WTC11 (cell line): ENCODE measurements at regions not wholly inside any gene's neighbourhood (a gene's known extent, or its start where the extent isn't known, plus 50 kb on each side); places are given as distances from the start of the nearest gene placed in this dataset.

Experiments
- ATAC-seq: fragments of 200-7000 bp; cut with Tn5 transposase; 2 replicates; pipeline ENCODE4 v1.10.0; 2021; ENCODE audit warnings: mild to moderate bottlenecking, moderate library complexity
- CTCF ChIA-PET: fragments of 300-600 bp; sonication (Branson Sonifier 250); formaldehyde crosslinking; loops from one replicate; lab custom pipeline; 2021; ENCODE audit warnings: antibody characterized with exemption; lab: Charles Lee
- POLR2A ChIA-PET: fragments of 350-600 bp; sonication (Branson Sonifier 250); formaldehyde crosslinking; loops from one replicate; lab custom pipeline; 2021; ENCODE audit warnings: antibody characterized with exemption; lab: Charles Lee
- DNase-seq: peaks from one replicate; pipeline ENCODE4 v3.0.0; 2021; ENCODE audit warnings: low spot score
- H3K27ac Mint-ChIP-seq: 2 replicates; pipeline ENCODE4 v1.8.0; 2021; ENCODE audit warnings: mixed read lengths
- H3K27me3 Mint-ChIP-seq: 2 replicates; pipeline ENCODE4 v1.8.0; 2021; ENCODE audit warnings: low read depth, mild to moderate bottlenecking, moderate library complexity, mixed read lengths
- H3K36me3 Mint-ChIP-seq: 2 replicates; pipeline ENCODE4 v1.8.0; 2021; ENCODE audit warnings: mixed read lengths
- H3K4me1 Mint-ChIP-seq: 2 replicates; pipeline ENCODE4 v1.8.0; 2022; ENCODE audit warnings: mixed read lengths
- H3K4me3 Mint-ChIP-seq: 2 replicates; pipeline ENCODE4 v1.8.0; 2021; ENCODE audit warnings: mild to moderate bottlenecking, moderate library complexity, mixed read lengths
- H3K9me3 Mint-ChIP-seq: 2 replicates; pipeline ENCODE4 v1.8.0; 2021; ENCODE audit warnings: mixed read lengths
- CREB1 ChIP-seq: sonication (generic); formaldehyde crosslinking; IDR thresholded peaks from 2 replicates; pipeline ENCODE4 v1.8.0; 2023; ENCODE audit warnings: mild to moderate bottlenecking, missing genetic modification reagents
- ESRRA ChIP-seq: sonication (generic); formaldehyde crosslinking; IDR thresholded peaks from 2 replicates; pipeline ENCODE4 v1.8.1; 2022; ENCODE audit warnings: mild to moderate bottlenecking, missing genetic modification reagents, borderline replicate concordance
- FOXP1 ChIP-seq: sonication (generic); formaldehyde crosslinking; IDR thresholded peaks from 2 replicates; pipeline ENCODE4 v1.8.0; 2022; ENCODE audit warnings: missing genetic modification reagents, mild to moderate bottlenecking, moderate library complexity, borderline replicate concordance
- GABPB1 ChIP-seq: sonication (generic); formaldehyde crosslinking; IDR thresholded peaks from 2 replicates; pipeline ENCODE4 v1.8.1; 2023; ENCODE audit warnings: mild to moderate bottlenecking, missing genetic modification reagents
- MYBL2 ChIP-seq: sonication (generic); formaldehyde crosslinking; IDR thresholded peaks from 2 replicates; pipeline ENCODE4 v1.8.1; 2023; ENCODE audit warnings: mild to moderate bottlenecking, moderate library complexity, missing genetic modification reagents
- NR1H2 ChIP-seq: sonication (generic); formaldehyde crosslinking; IDR thresholded peaks from 2 replicates; pipeline ENCODE4 v1.9.0; 2021; ENCODE audit warnings: mild to moderate bottlenecking, moderate library complexity, missing genetic modification reagents
- SMAD4 ChIP-seq: sonication (generic); formaldehyde crosslinking; IDR thresholded peaks from 2 replicates; pipeline ENCODE4 v1.8.0; 2022; ENCODE audit warnings: mild to moderate bottlenecking, missing genetic modification reagents
- SP1 ChIP-seq: sonication (generic); formaldehyde crosslinking; conservative IDR thresholded peaks from 2 replicates; pipeline ENCODE4 v1.8.1; 2022; ENCODE audit warnings: missing genetic modification reagents
- TEAD1 ChIP-seq: sonication (generic); formaldehyde crosslinking; IDR thresholded peaks from 2 replicates; pipeline ENCODE4 v1.8.0; 2022; ENCODE audit warnings: mild to moderate bottlenecking, missing genetic modification reagents
- TEAD4 ChIP-seq: sonication (generic); formaldehyde crosslinking; IDR thresholded peaks from 2 replicates; pipeline ENCODE4 v1.8.0; 2022; ENCODE audit warnings: mild to moderate bottlenecking, missing genetic modification reagents
- ZNF121 ChIP-seq: sonication (generic); formaldehyde crosslinking; IDR thresholded peaks from 2 replicates; pipeline ENCODE4 v1.8.0; 2023; ENCODE audit warnings: missing genetic modification reagents
- ZNF396 ChIP-seq: fragments of 250-450 bp; sonication (Bioruptor Pico); IDR thresholded peaks from 2 replicates; pipeline ENCODE4 v1.8.0; 2021; ENCODE audit warnings: mild to moderate bottlenecking, moderate library complexity, borderline replicate concordance
- TF ChIP-seq, protein P1 (sequence below): sonication (generic); formaldehyde crosslinking; IDR thresholded peaks from 2 replicates; pipeline ENCODE4 v1.8.1; 2023; ENCODE audit warnings: mild to moderate bottlenecking, missing genetic modification reagents, moderate library complexity
- TF ChIP-seq, protein P2 (sequence below): sonication (generic); formaldehyde crosslinking; conservative IDR thresholded peaks from 2 replicates; pipeline ENCODE4 v1.8.1; 2022; ENCODE audit warnings: mild to moderate bottlenecking, missing genetic modification reagents
- TF ChIP-seq, protein P3 (sequence below): sonication (generic); formaldehyde crosslinking; IDR thresholded peaks from 2 replicates; pipeline ENCODE4 v1.8.1; 2022; ENCODE audit warnings: missing genetic modification reagents, borderline replicate concordance
- TF ChIP-seq, protein P4 (sequence below): sonication (generic); formaldehyde crosslinking; IDR thresholded peaks from 2 replicates; pipeline ENCODE4 v1.8.1; 2022; ENCODE audit warnings: mild to moderate bottlenecking, moderate library complexity, missing genetic modification reagents
- TF ChIP-seq, protein P5 (sequence below): sonication (generic); formaldehyde crosslinking; IDR thresholded peaks from 2 replicates; pipeline ENCODE4 v1.8.0; 2023; ENCODE audit warnings: missing genetic modification reagents
- TF ChIP-seq, protein P6 (sequence below): sonication (generic); formaldehyde crosslinking; IDR thresholded peaks from 2 replicates; pipeline ENCODE4 v1.8.0; 2023; ENCODE audit warnings: mild to moderate bottlenecking, missing genetic modification reagents
- TF ChIP-seq, protein P7 (sequence below): fragments of 250-450 bp; sonication (Bioruptor Pico); IDR thresholded peaks from 2 replicates; pipeline ENCODE4 v1.8.0; 2021; ENCODE audit warnings: mild to moderate bottlenecking
- TF ChIP-seq, protein P8 (sequence below): sonication (generic); formaldehyde crosslinking; IDR thresholded peaks from 2 replicates; pipeline ENCODE4 v1.8.1; 2023; ENCODE audit warnings: mild to moderate bottlenecking, missing genetic modification reagents, borderline replicate concordance
- TF ChIP-seq, protein P9 (sequence below): sonication (generic); formaldehyde crosslinking; IDR thresholded peaks from 2 replicates; pipeline ENCODE4 v1.8.1; 2022; ENCODE audit warnings: mild to moderate bottlenecking, missing genetic modification reagents, moderate library complexity, borderline replicate concordance

DNA sequence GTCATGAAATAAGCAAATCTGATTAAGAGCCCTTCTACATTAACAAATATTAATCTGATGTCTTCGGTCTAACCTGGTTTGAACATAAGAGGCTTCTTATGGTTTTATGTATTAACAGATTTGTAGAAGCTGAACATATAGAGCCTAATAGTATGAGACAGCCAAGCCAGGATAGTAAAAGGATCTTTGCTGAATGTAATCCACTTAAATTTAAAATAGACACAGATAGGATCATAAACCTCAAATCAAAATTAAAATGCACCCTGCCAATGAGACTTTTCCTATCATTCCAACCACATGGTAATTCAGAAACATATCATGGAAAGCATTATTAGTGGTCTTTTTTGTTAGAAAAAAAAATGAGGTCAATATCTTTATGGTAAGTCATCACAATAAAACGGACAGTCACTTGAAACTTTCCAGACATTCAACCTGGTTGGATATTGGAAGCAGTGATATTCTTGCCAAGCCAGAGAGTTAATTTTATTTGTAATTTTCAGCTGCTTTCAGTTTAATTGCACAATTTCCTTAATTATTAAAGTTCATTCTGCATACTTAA lies 606.9 kb upstream of the SALL1 start:
- no peaks in the 10 kb centered on the region; the same call in 1 of the 2 replicates for H3K27me3 Mint-ChIP-seq
- DNase-seq = no peak
- H3K4me1 Mint-ChIP-seq = peaks cover 89% of the 10 kb centered on the region
- no peak overlapping the region for H3K27ac Mint-ChIP-seq
- CTCF ChIA-PET = no interaction called here
- no peaks in the 10 kb centered on the region for H3K36me3 Mint-ChIP-seq
- TF ChIP-seq TEAD1 (no peak), NR1H2 (no peak), TEAD4 (CRISPR knock-in tag) (no peak), ZNF396 (CRISPR knock-in tag) (no peak), GABPB1 (CRISPR knock-in tag) (no peak)
- TF ChIP-seq, protein P1, sequence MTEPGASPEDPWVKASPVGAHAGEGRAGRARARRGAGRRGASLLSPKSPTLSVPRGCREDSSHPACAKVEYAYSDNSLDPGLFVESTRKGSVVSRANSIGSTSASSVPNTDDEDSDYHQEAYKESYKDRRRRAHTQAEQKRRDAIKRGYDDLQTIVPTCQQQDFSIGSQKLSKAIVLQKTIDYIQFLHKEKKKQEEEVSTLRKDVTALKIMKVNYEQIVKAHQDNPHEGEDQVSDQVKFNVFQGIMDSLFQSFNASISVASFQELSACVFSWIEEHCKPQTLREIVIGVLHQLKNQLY (CRISPR knock-in tag) = no peak
- TF ChIP-seq, protein P2, sequence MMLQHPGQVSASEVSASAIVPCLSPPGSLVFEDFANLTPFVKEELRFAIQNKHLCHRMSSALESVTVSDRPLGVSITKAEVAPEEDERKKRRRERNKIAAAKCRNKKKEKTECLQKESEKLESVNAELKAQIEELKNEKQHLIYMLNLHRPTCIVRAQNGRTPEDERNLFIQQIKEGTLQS (CRISPR knock-in tag) = no peak
- TF ChIP-seq, protein P3, sequence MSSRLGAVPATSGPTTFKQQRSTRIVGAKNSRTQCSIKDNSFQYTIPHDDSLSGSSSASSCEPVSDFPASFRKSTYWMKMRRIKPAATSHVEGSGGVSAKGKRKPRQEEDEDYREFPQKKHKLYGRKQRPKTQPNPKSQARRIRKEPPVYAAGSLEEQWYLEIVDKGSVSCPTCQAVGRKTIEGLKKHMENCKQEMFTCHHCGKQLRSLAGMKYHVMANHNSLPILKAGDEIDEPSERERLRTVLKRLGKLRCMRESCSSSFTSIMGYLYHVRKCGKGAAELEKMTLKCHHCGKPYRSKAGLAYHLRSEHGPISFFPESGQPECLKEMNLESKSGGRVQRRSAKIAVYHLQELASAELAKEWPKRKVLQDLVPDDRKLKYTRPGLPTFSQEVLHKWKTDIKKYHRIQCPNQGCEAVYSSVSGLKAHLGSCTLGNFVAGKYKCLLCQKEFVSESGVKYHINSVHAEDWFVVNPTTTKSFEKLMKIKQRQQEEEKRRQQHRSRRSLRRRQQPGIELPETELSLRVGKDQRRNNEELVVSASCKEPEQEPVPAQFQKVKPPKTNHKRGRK (CRISPR knock-in tag) = no peak
- no peak overlapping the region for H3K4me3 Mint-ChIP-seq
- no peak for ATAC-seq
- POLR2A ChIA-PET = no interaction called here
- H3K9me3 Mint-ChIP-seq = no peaks in the 10 kb centered on the region

DNA sequence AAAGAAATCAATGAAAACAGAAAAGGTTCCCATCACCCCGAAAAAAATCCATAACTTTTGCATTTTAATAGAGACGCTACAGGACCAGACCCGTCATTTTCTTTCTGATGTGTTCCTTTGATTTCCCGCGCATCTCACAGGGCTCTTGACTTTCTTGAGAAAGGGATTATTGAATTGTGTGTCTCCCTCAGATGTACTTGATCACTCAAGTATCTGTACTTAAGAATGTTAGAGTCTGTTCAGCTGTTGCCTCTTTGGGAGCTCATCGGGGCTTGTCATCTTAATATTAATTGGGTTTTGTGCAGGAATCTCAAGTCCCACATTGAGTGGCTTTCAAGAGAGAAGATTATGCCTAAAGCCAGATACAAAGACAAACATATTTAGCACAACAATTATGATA lies 606.4 kb upstream of the SALL1 start:
- Mint-ChIP-seq H3K36me3 (no peaks in the 10 kb centered on the region), H3K27ac (no peak overlapping the region), H3K9me3 (no peaks in the 10 kb centered on the region), H3K4me3 (no peak overlapping the region), H3K27me3 (no peaks in the 10 kb centered on the region), H3K4me1 (peaks cover 86% of the 10 kb centered on the region)
- ChIA-PET POLR2A (no interaction called here), CTCF (no interaction called here)
- no peak for ATAC-seq
- DNase-seq = no peak
- TF ChIP-seq, protein P4, sequence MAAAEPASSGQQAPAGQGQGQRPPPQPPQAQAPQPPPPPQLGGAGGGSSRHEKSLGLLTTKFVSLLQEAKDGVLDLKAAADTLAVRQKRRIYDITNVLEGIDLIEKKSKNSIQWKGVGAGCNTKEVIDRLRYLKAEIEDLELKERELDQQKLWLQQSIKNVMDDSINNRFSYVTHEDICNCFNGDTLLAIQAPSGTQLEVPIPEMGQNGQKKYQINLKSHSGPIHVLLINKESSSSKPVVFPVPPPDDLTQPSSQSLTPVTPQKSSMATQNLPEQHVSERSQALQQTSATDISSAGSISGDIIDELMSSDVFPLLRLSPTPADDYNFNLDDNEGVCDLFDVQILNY (CRISPR knock-in tag) = no peak
- TF ChIP-seq MYBL2 (CRISPR knock-in tag) = no peak
- TF ChIP-seq, protein P1 (CRISPR knock-in tag) = no peak
- TF ChIP-seq TEAD1 = no peak
- no peak for TF ChIP-seq ZNF121 (CRISPR knock-in tag)
- TF ChIP-seq, protein P5, sequence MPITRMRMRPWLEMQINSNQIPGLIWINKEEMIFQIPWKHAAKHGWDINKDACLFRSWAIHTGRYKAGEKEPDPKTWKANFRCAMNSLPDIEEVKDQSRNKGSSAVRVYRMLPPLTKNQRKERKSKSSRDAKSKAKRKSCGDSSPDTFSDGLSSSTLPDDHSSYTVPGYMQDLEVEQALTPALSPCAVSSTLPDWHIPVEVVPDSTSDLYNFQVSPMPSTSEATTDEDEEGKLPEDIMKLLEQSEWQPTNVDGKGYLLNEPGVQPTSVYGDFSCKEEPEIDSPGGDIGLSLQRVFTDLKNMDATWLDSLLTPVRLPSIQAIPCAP (CRISPR knock-in tag) = no peak
- TF ChIP-seq ESRRA (CRISPR knock-in tag) = no peak
- TF ChIP-seq, protein P6, sequence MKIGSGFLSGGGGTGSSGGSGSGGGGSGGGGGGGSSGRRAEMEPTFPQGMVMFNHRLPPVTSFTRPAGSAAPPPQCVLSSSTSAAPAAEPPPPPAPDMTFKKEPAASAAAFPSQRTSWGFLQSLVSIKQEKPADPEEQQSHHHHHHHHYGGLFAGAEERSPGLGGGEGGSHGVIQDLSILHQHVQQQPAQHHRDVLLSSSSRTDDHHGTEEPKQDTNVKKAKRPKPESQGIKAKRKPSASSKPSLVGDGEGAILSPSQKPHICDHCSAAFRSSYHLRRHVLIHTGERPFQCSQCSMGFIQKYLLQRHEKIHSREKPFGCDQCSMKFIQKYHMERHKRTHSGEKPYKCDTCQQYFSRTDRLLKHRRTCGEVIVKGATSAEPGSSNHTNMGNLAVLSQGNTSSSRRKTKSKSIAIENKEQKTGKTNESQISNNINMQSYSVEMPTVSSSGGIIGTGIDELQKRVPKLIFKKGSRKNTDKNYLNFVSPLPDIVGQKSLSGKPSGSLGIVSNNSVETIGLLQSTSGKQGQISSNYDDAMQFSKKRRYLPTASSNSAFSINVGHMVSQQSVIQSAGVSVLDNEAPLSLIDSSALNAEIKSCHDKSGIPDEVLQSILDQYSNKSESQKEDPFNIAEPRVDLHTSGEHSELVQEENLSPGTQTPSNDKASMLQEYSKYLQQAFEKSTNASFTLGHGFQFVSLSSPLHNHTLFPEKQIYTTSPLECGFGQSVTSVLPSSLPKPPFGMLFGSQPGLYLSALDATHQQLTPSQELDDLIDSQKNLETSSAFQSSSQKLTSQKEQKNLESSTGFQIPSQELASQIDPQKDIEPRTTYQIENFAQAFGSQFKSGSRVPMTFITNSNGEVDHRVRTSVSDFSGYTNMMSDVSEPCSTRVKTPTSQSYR = no peak
- no peak for TF ChIP-seq CREB1 (CRISPR knock-in tag)
- TF ChIP-seq SP1 = no peak
- TF ChIP-seq, protein P7, sequence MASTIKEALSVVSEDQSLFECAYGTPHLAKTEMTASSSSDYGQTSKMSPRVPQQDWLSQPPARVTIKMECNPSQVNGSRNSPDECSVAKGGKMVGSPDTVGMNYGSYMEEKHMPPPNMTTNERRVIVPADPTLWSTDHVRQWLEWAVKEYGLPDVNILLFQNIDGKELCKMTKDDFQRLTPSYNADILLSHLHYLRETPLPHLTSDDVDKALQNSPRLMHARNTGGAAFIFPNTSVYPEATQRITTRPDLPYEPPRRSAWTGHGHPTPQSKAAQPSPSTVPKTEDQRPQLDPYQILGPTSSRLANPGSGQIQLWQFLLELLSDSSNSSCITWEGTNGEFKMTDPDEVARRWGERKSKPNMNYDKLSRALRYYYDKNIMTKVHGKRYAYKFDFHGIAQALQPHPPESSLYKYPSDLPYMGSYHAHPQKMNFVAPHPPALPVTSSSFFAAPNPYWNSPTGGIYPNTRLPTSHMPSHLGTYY (CRISPR knock-in tag) = no peak
- TF ChIP-seq, protein P8, sequence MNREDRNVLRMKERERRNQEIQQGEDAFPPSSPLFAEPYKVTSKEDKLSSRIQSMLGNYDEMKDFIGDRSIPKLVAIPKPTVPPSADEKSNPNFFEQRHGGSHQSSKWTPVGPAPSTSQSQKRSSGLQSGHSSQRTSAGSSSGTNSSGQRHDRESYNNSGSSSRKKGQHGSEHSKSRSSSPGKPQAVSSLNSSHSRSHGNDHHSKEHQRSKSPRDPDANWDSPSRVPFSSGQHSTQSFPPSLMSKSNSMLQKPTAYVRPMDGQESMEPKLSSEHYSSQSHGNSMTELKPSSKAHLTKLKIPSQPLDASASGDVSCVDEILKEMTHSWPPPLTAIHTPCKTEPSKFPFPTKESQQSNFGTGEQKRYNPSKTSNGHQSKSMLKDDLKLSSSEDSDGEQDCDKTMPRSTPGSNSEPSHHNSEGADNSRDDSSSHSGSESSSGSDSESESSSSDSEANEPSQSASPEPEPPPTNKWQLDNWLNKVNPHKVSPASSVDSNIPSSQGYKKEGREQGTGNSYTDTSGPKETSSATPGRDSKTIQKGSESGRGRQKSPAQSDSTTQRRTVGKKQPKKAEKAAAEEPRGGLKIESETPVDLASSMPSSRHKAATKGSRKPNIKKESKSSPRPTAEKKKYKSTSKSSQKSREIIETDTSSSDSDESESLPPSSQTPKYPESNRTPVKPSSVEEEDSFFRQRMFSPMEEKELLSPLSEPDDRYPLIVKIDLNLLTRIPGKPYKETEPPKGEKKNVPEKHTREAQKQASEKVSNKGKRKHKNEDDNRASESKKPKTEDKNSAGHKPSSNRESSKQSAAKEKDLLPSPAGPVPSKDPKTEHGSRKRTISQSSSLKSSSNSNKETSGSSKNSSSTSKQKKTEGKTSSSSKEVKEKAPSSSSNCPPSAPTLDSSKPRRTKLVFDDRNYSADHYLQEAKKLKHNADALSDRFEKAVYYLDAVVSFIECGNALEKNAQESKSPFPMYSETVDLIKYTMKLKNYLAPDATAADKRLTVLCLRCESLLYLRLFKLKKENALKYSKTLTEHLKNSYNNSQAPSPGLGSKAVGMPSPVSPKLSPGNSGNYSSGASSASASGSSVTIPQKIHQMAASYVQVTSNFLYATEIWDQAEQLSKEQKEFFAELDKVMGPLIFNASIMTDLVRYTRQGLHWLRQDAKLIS (CRISPR knock-in tag) = no peak
- TF ChIP-seq SMAD4 = no peak
- TF ChIP-seq, protein P9, sequence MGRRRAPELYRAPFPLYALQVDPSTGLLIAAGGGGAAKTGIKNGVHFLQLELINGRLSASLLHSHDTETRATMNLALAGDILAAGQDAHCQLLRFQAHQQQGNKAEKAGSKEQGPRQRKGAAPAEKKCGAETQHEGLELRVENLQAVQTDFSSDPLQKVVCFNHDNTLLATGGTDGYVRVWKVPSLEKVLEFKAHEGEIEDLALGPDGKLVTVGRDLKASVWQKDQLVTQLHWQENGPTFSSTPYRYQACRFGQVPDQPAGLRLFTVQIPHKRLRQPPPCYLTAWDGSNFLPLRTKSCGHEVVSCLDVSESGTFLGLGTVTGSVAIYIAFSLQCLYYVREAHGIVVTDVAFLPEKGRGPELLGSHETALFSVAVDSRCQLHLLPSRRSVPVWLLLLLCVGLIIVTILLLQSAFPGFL (CRISPR knock-in tag) = no peak
- no peak for TF ChIP-seq FOXP1 (CRISPR knock-in tag)
